Natural killer cell treated with Interleukin-12 subunit alpha and Interleukin-12 subunit beta and Interleukin-15 and Interleukin-18, amount 100 ng/mL, for 72 hours (primary cell): ENCODE measurements at regions not wholly inside any gene's neighbourhood (a gene's known extent, or its start where the extent isn't known, plus 50 kb on each side); places are given as distances from the start of the nearest gene placed in this dataset.
A peak's percentile ranks its signal among the peaks of the same experiment; 100 is the strongest.
"Not testable (repeated sequence)": the region's sequence is repeated elsewhere in the genome, so short reads cannot be mapped to it uniquely, and the experiment has no call there.

ENCODE experiments used
- ATAC-seq, 2 donors: fragments of 150-1000 bp; cut with Tn5 transposase in 1 of 2; sonication (Bioruptor Pico), chemical (Tn5 transposase) in 1 of 2; 2 replicates each; pipeline ENCODE4 v1.10.0; 2021
- DNase-seq: peaks from one replicate; pipeline ENCODE4 v3.0.0; 2022; ENCODE audit warnings: low spot score
- H3K27ac Mint-ChIP-seq, 2 donors: 1 replicate in 1 of 2; 2 replicates in 1 of 2; pipeline ENCODE4 v1.8.0; 2022; ENCODE audit warnings: mixed read lengths in 2 of 2, mild to moderate bottlenecking in 1 of 2, moderate library complexity in 1 of 2
- H3K27me3 Mint-ChIP-seq, 2 donors: 1 replicate in 1 of 2; 2 replicates in 1 of 2; pipeline ENCODE4 v1.8.0; 2022; ENCODE audit warnings: mixed read lengths in 2 of 2
- H3K36me3 Mint-ChIP-seq: one replicate; pipeline ENCODE4 v1.8.0; 2022; ENCODE audit warnings: mixed read lengths
- H3K4me1 Mint-ChIP-seq, 2 donors: 1 replicate in 1 of 2; 2 replicates in 1 of 2; pipeline ENCODE4 v1.8.0; 2022; ENCODE audit warnings: low read depth in 2 of 2, mixed read lengths in 2 of 2, mild to moderate bottlenecking in 1 of 2
- H3K4me3 Mint-ChIP-seq: one replicate; pipeline ENCODE4 v1.8.0; 2022; ENCODE audit warnings: mixed read lengths
- H3K9me3 Mint-ChIP-seq: 2 replicates; pipeline ENCODE4 v1.8.0; 2022; ENCODE audit warnings: mixed read lengths

DNA sequence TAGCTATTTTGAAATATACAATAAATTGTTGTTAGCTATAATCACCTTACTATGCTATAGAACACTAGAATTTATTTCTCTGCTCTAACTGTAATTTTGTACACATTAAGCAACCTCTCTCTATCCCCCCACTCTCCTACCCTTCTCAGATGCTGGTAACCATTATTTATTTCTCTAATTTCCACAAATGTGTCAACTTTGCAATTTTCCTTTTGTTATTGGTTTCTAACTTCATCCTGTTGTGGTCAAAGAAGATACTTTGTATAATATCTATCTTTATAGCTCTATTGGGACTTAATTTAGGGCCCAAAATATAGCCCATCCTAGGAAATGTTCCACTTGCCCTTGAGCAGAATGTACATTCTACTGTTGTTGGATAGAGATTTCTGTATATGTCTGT, 229.3 kb downstream of the SATB1 start:
- Mint-ChIP-seq H3K27me3 (peaks cover 0 to 18% of the 10 kb centered on the region in 2 donors), H3K4me1 (no peaks in the 10 kb centered on the region), H3K9me3 (no peaks in the 10 kb centered on the region), H3K27ac (no peak overlapping the region), H3K4me3 (no peak overlapping the region), H3K36me3 (peaks cover 13% of the 10 kb centered on the region)
- DNase-seq (no peak), ATAC-seq (no peak)

DNA sequence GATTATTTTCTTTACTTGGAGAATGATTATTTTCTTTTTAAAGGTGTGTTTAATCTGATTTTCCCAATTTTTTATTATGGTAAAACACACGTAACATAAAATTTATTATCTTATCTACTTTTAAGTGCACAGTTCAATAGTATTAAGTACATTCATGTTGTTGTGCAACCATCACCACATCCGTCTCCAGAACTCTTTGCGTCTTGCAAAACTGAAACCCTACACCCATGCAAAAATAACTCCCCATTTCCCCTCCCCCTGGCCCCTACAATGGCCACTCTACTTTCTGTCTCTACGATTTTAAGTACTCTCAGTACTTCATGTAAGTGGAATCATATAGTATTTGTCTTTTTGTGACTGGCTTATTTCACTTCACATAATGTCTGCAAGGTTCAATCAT, 230.7 kb downstream of the SATB1 start:
- Mint-ChIP-seq H3K27ac (no peak overlapping the region), H3K9me3 (no peaks in the 10 kb centered on the region), H3K27me3 (peaks cover under 1 to 28% of the 10 kb centered on the region in 2 donors), H3K4me3 (no peak overlapping the region), H3K36me3 (peaks cover 7% of the 10 kb centered on the region), H3K4me1 (no peaks in the 10 kb centered on the region)
- ATAC-seq (no peak), DNase-seq (no peak)

DNA sequence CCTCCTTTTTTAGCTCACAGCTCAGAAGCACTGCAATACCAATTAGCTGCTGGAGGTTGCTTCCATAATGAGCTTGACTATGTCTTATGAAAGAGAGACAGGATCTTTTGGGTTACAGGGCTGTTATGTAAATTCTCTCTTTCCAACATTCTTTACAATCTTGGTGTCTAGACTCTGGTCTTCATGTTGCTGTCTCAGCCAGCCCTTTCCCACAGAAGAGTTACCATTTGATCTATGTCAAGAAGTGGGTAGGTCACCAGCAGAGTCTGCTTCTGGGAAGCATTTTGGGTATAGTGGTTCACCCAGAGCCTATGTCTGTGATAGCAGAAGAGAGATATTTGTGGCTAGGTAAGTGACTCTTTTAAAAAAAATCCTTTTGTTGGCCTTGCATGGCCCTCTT, 234.5 kb downstream of the SATB1 start:
- DNase-seq (no peak), ATAC-seq (no peak)
- Mint-ChIP-seq H3K4me3 (no peak overlapping the region), H3K9me3 (no peaks in the 10 kb centered on the region), H3K27ac (no peak overlapping the region), H3K4me1 (no peaks in the 10 kb centered on the region), H3K27me3 (peaks cover 3 to 21% of the 10 kb centered on the region in 2 donors), H3K36me3 (no peaks in the 10 kb centered on the region)

DNA sequence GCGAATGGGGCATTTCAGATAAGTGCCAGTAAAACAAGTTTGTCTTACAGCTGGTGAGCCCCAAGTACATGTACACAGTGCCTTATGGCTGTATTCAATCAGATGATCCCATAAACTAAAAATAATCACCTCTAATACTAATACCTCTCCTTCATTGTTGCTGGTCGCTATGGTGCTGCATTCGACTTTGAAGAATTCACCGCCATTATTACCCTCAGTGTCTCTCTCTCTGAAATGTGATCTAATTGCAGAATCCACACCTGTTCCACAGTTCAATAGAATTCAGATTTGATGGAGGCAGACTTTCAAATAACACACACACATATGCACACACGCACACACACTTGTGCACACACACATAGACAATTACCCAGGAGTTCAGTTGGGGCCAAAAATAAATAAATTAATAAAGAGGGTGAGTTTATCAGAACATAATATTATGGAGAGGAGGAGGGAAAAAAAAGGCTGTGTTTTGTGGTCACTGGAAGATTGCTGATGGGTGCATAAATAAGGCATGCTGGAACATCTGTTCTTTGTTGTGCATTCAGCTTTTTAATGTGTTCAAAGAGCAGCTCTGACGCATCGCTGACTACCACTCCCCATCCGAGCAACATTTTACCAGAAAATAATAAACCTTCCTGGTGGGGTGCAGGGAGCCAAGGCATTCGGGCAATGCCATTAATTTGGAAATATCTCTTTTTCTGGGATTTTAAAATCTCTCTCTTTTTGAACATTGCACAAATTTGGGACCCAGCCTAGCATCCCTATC, 235.7 kb downstream of the SATB1 start:
- Mint-ChIP-seq H3K36me3 (no peaks in the 10 kb centered on the region), H3K9me3 (no peaks in the 10 kb centered on the region), H3K4me1 (no peaks in the 10 kb centered on the region), H3K27ac (no peak overlapping the region), H3K4me3 (no peak overlapping the region), H3K27me3 (peaks cover 3 to 21% of the 10 kb centered on the region in 2 donors)
- ATAC-seq: no peak
- no peak for DNase-seq

DNA sequence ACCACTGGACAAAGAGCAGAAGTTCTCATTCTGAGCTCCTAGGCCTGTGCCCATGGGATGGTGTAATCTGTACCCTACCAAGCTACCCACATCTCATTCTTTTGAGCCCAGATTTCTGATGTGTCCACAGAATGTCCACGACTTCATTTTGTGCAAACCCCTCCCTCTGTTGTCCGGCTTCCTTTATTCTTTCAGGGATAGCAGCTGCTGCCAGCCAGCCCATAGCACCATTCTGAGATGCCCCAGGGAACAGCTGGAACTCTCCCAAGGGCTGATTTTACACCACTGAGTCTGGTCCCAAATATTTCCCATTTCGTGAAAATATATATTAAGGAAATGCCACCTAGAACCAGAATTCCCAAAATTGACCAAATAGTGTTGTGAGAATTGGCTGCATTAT, 236.6 kb downstream of the SATB1 start:
- Mint-ChIP-seq H3K9me3 (no peaks in the 10 kb centered on the region), H3K27ac (no peak overlapping the region), H3K4me3 (no peak overlapping the region), H3K27me3 (peaks cover 3 to 21% of the 10 kb centered on the region in 2 donors), H3K36me3 (no peaks in the 10 kb centered on the region), H3K4me1 (no peaks in the 10 kb centered on the region)
- DNase-seq: no peak
- ATAC-seq: no peak

DNA sequence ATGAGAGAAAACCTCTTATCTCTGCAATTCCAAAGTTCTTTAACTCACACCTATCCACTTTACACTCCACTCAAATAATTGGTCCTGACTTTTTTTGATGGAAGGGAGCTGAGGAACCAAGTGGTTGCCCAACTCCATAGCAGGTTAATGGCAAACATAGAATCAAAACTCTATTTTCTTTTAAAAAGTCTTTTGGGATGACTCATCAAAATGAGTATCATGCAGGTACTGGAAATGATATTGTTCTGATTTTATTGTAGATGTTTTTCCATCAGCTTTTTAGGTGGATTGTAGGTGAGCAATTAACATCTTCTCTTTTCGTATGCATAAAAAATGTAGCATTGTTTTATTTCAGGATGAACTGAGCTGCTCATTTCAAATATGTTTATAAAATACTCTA, 239.5 kb downstream of the SATB1 start:
- Mint-ChIP-seq H3K4me1 (no peaks in the 10 kb centered on the region), H3K9me3 (no peaks in the 10 kb centered on the region), H3K36me3 (no peaks in the 10 kb centered on the region), H3K4me3 (no peak overlapping the region), H3K27me3 (peaks cover 3 to 16% of the 10 kb centered on the region in 2 donors), H3K27ac (no peak overlapping the region)
- DNase-seq (no peak), ATAC-seq (no peak)

DNA sequence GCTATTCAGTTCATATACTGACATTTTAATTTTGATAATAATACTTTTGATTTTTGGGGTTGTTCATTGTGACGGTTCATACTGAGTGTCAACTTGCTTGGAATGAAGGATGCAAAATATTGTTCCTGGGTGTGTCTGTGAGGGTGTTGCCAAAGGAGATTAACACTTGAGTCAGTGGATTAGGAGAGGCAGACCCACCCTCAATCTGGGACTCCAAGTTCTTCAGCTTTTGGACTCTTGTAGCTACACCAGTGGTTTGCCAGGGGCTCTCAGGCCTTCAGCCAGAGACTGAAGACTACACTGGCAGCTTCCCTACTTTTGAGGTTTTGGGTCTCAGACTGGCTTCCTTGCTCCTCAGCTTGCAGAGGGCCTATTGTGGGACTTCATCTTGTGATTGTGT, 242.2 kb downstream of the SATB1 start:
- not testable (repeated sequence) for H3K27ac Mint-ChIP-seq, ATAC-seq, H3K4me3 Mint-ChIP-seq, H3K4me1 Mint-ChIP-seq, H3K36me3 Mint-ChIP-seq, DNase-seq, H3K9me3 Mint-ChIP-seq
- H3K27me3 Mint-ChIP-seq: peaks cover 0 to 15% of the 10 kb centered on the region in 2 donors

DNA sequence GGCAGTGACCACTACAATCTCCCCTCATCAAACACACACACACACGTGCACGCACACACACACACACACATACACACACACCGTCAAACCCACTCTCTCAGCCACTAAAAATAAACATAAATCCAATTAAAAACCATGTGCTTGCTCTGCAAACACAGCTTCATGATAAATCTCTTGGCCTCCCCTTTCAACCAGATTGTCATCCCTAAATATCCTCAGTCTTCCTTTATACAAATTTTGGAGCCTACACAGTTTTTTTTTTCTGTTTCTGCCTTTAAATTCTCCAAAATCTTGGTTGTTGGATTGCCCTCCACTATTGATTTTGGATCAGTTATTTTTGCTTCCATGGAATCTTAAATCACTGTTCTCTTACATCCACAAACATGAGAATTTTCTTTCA, 245.6 kb downstream of the SATB1 start:
- H3K27me3 Mint-ChIP-seq: peaks cover 2 to 21% of the 10 kb centered on the region in 2 donors
- H3K4me3 Mint-ChIP-seq: no peak overlapping the region
- no peak overlapping the region for H3K27ac Mint-ChIP-seq
- no peak for ATAC-seq
- H3K4me1 Mint-ChIP-seq: no peaks in the 10 kb centered on the region
- no peaks in the 10 kb centered on the region for H3K9me3 Mint-ChIP-seq
- no peaks in the 10 kb centered on the region for H3K36me3 Mint-ChIP-seq
- no peak for DNase-seq

DNA sequence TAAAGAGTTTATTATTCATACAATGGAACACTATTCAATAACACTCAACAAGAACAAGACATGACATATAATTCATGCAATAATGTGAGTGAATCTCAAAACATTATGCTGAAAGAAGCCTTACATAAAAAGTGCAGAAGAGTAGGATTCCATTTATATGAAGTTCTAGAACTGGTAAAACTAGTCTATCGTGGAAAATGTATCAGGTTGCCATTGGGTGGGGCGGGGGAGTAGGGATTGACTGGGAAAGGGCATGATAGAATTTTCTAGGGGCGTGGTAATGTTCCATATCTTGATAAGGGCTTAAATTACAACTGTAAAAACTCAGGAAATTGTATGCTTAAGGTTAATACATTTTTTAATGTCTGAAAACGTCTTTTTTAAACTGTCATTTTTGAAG, 247.9 kb downstream of the SATB1 start:
- Mint-ChIP-seq H3K4me3 (no peak overlapping the region), H3K27me3 (peaks cover 4 to 13% of the 10 kb centered on the region in 2 donors), H3K27ac (no peak overlapping the region), H3K36me3 (no peaks in the 10 kb centered on the region), H3K9me3 (no peaks in the 10 kb centered on the region), H3K4me1 (no peaks in the 10 kb centered on the region)
- DNase-seq (no peak), ATAC-seq (no peak)

DNA sequence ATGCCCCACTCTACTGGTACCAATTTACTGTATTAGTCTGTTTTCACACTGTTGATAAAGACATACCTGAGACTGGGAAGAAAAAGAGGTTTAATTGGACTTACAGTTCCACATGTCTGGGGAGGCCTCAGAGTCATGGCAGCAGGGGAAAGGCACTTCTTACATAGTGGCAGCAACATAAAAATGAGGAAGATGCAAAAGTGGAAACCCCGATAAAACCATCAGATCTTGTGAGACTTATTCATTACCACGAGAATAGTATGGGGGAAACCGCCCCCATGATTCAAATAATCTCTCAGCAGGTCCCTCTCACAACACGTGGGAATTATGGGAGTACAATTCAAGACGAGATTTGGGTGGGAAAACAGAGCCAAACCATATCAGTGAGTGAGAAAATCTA, 251.2 kb downstream of the SATB1 start:
- not testable (repeated sequence) for H3K36me3 Mint-ChIP-seq, H3K4me1 Mint-ChIP-seq, H3K27ac Mint-ChIP-seq, H3K4me3 Mint-ChIP-seq, H3K9me3 Mint-ChIP-seq, DNase-seq, ATAC-seq
- peaks cover 5 to 14% of the 10 kb centered on the region in 2 donors for H3K27me3 Mint-ChIP-seq

DNA sequence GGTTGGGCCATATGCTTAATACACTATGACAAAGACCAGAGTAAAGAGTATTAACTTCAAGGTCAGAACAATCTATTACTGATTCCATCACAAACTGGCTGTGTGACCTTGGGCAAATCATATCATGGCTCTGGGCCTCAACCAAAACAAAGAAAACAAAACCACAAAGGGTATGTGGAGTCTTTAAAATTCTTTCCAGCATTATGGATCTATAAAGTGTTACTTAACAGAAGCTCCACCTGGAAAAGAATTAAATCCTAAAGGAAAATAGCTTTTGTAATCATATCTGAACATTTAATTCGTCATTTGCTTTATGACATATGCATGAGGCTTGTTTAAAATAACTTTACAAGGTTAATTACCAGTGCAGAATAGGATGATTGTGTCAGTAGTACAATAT, 265.5 kb downstream of the SATB1 start:
- H3K36me3 Mint-ChIP-seq: no peaks in the 10 kb centered on the region
- no peaks in the 10 kb centered on the region for H3K9me3 Mint-ChIP-seq
- no peak overlapping the region for H3K27ac Mint-ChIP-seq
- DNase-seq (no peak), ATAC-seq (no peak)
- H3K4me1 Mint-ChIP-seq: peaks cover 4% of the 10 kb centered on the region in 2 donors
- peaks cover 4 to 28% of the 10 kb centered on the region in 2 donors for H3K27me3 Mint-ChIP-seq
- H3K4me3 Mint-ChIP-seq: no peak overlapping the region

DNA sequence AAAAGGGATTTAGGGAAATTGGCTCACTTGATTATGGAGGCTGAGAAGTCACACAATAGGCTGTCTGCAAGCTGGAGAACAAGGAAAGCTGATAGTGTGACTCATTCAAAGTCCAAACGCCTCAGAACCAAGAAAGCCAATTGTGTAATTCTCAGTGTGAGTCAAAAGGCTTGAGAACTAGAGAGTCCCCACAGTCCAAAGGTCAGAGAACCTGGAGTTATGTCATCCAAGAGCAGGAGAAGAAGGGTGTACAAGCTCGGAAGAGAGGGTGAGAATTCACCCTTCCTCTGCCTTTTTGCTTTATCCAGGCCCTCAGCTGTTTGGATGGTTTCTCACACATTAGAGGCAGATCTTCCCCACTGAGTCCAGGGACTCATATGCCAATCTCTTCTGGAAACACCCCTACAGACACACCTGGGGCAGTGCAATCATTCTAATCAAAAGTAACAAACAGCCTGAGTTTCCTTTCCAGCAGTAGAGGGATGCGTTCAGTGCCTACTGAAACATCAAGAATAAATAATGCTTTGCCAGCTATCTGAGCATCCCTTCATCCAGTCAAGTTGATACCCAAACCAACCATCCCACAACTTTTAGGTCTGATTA, 271.5 kb downstream of the SATB1 start:
- H3K36me3 Mint-ChIP-seq: no peaks in the 10 kb centered on the region
- ATAC-seq (peak in 1 of 2 donors; percentile 36), DNase-seq (no peak)
- peaks cover 0 to 6% of the 10 kb centered on the region in 2 donors for H3K4me1 Mint-ChIP-seq
- H3K4me3 Mint-ChIP-seq: no peak overlapping the region
- peaks cover 0 to 24% of the 10 kb centered on the region in 2 donors for H3K27me3 Mint-ChIP-seq
- H3K27ac Mint-ChIP-seq: no peak overlapping the region
- H3K9me3 Mint-ChIP-seq: no peaks in the 10 kb centered on the region

DNA sequence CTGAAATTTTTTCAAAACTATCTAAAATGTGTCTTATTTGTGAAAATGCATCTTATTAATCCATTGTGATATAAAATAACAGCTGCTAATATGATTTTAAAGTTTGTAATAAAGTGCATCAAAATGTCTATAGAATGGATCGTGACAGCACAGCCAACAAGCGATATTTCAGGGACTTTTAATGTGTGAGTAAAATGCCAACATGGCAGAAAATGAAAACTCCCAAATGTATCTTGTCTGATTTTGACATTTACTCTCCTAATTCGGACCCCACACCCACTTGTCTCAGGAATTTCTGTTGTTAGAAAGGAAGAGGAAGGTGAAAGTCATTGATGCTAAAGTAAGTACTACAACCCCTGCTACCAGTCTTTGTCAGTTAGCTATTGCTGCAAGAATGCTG, 273.9 kb downstream of the SATB1 start:
- Mint-ChIP-seq H3K4me3 (no peak overlapping the region), H3K36me3 (no peaks in the 10 kb centered on the region), H3K27ac (no peak overlapping the region), H3K27me3 (peaks cover 0 to 11% of the 10 kb centered on the region in 2 donors), H3K4me1 (peaks cover 0 to 6% of the 10 kb centered on the region in 2 donors), H3K9me3 (no peaks in the 10 kb centered on the region)
- ATAC-seq (no peak), DNase-seq (no peak)

DNA sequence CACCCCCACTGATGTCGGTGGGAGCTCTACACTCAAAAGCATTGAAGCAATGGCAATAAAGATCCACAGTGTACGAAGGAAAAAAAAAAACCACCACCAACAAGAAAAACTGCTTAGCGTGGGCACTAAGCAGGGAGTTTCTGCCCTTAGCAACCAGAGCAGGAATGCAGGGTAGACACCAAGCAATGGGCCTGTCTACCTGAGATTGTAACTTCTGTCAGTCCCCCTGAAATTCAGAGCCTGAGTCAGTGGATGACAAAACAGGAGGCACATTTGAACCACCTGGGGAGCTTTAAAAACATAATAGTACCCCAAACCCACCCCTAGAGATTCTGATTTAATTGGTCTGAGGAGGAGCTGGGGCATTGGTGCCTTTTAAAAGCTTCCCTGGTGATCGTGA, 275.2 kb downstream of the SATB1 start:
- peaks cover 0 to 10% of the 10 kb centered on the region in 2 donors for H3K27me3 Mint-ChIP-seq
- no peaks in the 10 kb centered on the region for H3K9me3 Mint-ChIP-seq
- no peak for ATAC-seq
- DNase-seq: no peak
- peaks cover 0 to 6% of the 10 kb centered on the region in 2 donors for H3K4me1 Mint-ChIP-seq
- H3K27ac Mint-ChIP-seq: no peak overlapping the region
- H3K4me3 Mint-ChIP-seq: no peak overlapping the region
- no peaks in the 10 kb centered on the region for H3K36me3 Mint-ChIP-seq
